Nephron progenitor cell (in vitro differentiated cells): ENCODE measurements at regions not wholly inside any gene's neighbourhood (a gene's known extent, or its start where the extent isn't known, plus 50 kb on each side); places are given as distances from the start of the nearest gene placed in this dataset.

ENCODE experiments used
- DNase-seq: peaks from one replicate; pipeline ENCODE4 v3.0.0; 2021
- H3K27ac Mint-ChIP-seq: 2 replicates; pipeline ENCODE4 v1.8.0; 2021; ENCODE audit warnings: mild to moderate bottlenecking, moderate library complexity, mixed read lengths
- H3K27me3 Mint-ChIP-seq: 2 replicates; pipeline ENCODE4 v1.8.0; 2021; ENCODE audit warnings: mild to moderate bottlenecking, low read depth, mixed read lengths; ENCODE audit not compliant: poor library complexity
- H3K36me3 Mint-ChIP-seq: 2 replicates; pipeline ENCODE4 v1.8.0; 2021; ENCODE audit warnings: low read depth, mixed read lengths
- H3K4me1 Mint-ChIP-seq: 2 replicates; pipeline ENCODE4 v1.8.0; 2021; ENCODE audit warnings: mixed read lengths
- H3K4me3 Mint-ChIP-seq: 2 replicates; pipeline ENCODE4 v1.8.0; 2021; ENCODE audit warnings: mild to moderate bottlenecking, moderate library complexity, mixed read lengths
- H3K9me3 Mint-ChIP-seq: 2 replicates; pipeline ENCODE4 v1.8.0; 2021; ENCODE audit warnings: mild to moderate bottlenecking, moderate library complexity, mixed read lengths
- CTCF ChIP-seq: fragments of 200-600 bp; sonication (generic); IDR thresholded peaks from 2 replicates; pipeline ENCODE4 v1.5.0; 2021; ENCODE audit warnings: antibody characterized with exemption

- Mint-ChIP-seq H3K27me3 (peaks cover 11% of the 10 kb centered on the region), H3K9me3 (no peaks in the 10 kb centered on the region), H3K4me1 (peaks cover 2% of the 10 kb centered on the region), H3K36me3 (no peaks in the 10 kb centered on the region), H3K4me3 (no peak overlapping the region), H3K27ac (no peak overlapping the region)
- no peak for DNase-seq
- TF ChIP-seq CTCF, result no peak
Measured at GRCh38 chr9:115938479-115938878, 215.1 kb upstream of the PAPPA start.

- H3K36me3 Mint-ChIP-seq, result no peaks in the 10 kb centered on the region
- no peaks in the 10 kb centered on the region for H3K9me3 Mint-ChIP-seq
- H3K4me3 Mint-ChIP-seq, result no peak overlapping the region
- H3K27me3 Mint-ChIP-seq, result peaks cover 11% of the 10 kb centered on the region
- DNase-seq, result no peak
- no peak for TF ChIP-seq CTCF
- H3K27ac Mint-ChIP-seq, result no peak overlapping the region
- H3K4me1 Mint-ChIP-seq, result peaks cover 7% of the 10 kb centered on the region
Measured at GRCh38 chr9:115939065-115939765, 214.4 kb upstream of the PAPPA start.

GRCh38 chr9:115941561-115942315, 211.9 kb upstream of the PAPPA start:
- Mint-ChIP-seq H3K27ac (peak overlapping the region; percentile 55), H3K9me3 (no peaks in the 10 kb centered on the region), H3K36me3 (no peaks in the 10 kb centered on the region), H3K4me3 (no peak overlapping the region), H3K27me3 (peaks cover 4% of the 10 kb centered on the region), H3K4me1 (peaks cover 15% of the 10 kb centered on the region)
- DNase-seq, result no peak
- no peak for TF ChIP-seq CTCF

- Mint-ChIP-seq H3K36me3 (no peaks in the 10 kb centered on the region), H3K27ac (peak overlapping the region; percentile 98), H3K4me1 (peaks cover 15% of the 10 kb centered on the region), H3K9me3 (no peaks in the 10 kb centered on the region), H3K27me3 (peaks cover 4% of the 10 kb centered on the region), H3K4me3 (no peak overlapping the region)
- TF ChIP-seq CTCF, result no peak
- no peak for DNase-seq
Measured at GRCh38 chr9:115943431-115944165, 210.0 kb upstream of the PAPPA start.

- TF ChIP-seq CTCF, result no peak
- no peak overlapping the region for H3K4me3 Mint-ChIP-seq
- no peaks in the 10 kb centered on the region for H3K9me3 Mint-ChIP-seq
- H3K36me3 Mint-ChIP-seq, result no peaks in the 10 kb centered on the region
- H3K27me3 Mint-ChIP-seq, result peaks cover 4% of the 10 kb centered on the region
- peak overlapping the region; percentile 98 for H3K27ac Mint-ChIP-seq
- no peak for DNase-seq
- peaks cover 15% of the 10 kb centered on the region for H3K4me1 Mint-ChIP-seq
Measured at GRCh38 chr9:115944166-115944948, 209.2 kb upstream of the PAPPA start.
